A549 (cell line): ENCODE measurements at regions not wholly inside any gene's neighbourhood (a gene's known extent, or its start where the extent isn't known, plus 50 kb on each side); places are given as distances from the start of the nearest gene placed in this dataset.

Experiments
- ATAC-seq, 2 experiments: fragments of 200-7000 bp in 1 of 2; fragments of >200 bp in 1 of 2; cut with Nextera tagmentation in 1 of 2; cut with Tn5 transposase in 1 of 2; 3 replicates each; pipeline versions ENCODE4 v1.8.0 to v1.9.1; 2018 to 2020; ENCODE audit warnings: mild to moderate bottlenecking in 1 of 2, moderate library complexity in 1 of 2
- CTCF ChIA-PET: fragments of 300-600 bp; sonication (Branson Sonifier 250); formaldehyde crosslinking; extraction: SDS; loops from one replicate; lab custom pipeline; 2021; ENCODE audit warnings: antibody characterized with exemption, inconsistent platforms; lab: Yijun Ruan, JAX
- POLR2A ChIA-PET: fragments of 350-600 bp; formaldehyde crosslinking; extraction: SDS; loops from one replicate; lab custom pipeline; 2021; ENCODE audit warnings: antibody characterized with exemption, inconsistent platforms; lab: Yijun Ruan, JAX
- DNase-seq, 2 experiments: peaks; one replicate each; pipeline versions ENCODE4 v3.0.0 to v3.0.0-alpha.2; 2011 to 2016; ENCODE audit warnings: low read depth in 1 of 2, low spot score in 1 of 2
- FAIRE-seq: peaks from 2 replicates; lab custom pipeline; 2011; peaks lifted over from hg19 to GRCh38; lab: Jason Lieb, UNC
- H3K27ac ChIP-seq, 2 experiments: fragments of >200 bp; sonication (Bioruptor Twin); formaldehyde crosslinking; 3 replicates each; pipeline ENCODE4 v1.5.1; 2016 to 2017
- H3K4me1 ChIP-seq: fragments of >200 bp; sonication (Bioruptor Twin); formaldehyde crosslinking; 3 replicates; pipeline ENCODE4 v1.6.1; 2016
- H3K4me2 ChIP-seq: fragments of >200 bp; sonication (Bioruptor Twin); formaldehyde crosslinking; 3 replicates; pipeline ENCODE4 v1.6.1; 2016
- H3K4me3 ChIP-seq: fragments of >200 bp; sonication (Bioruptor Twin); formaldehyde crosslinking; 3 replicates; pipeline ENCODE4 v1.5.1; 2016
- H3K9me3 ChIP-seq: fragments of >200 bp; sonication (Bioruptor Twin); formaldehyde crosslinking; 3 replicates; pipeline ENCODE4 v1.6.1; 2016
- BHLHE40 ChIP-seq: IDR thresholded peaks from 2 replicates; pipeline ENCODE4 v1.6.1; 2012; ENCODE audit warnings: low read depth, low read length, inconsistent platforms
- CHD4 ChIP-seq: fragments of 200-600 bp; sonication (generic); IDR thresholded peaks from 2 replicates; pipeline ENCODE4 v1.6.1; 2016; ENCODE audit warnings: antibody characterized with exemption, mild to moderate bottlenecking, borderline replicate concordance
- EP300 ChIP-seq, 2 experiments: fragments of >200 bp; sonication (Bioruptor Twin); formaldehyde crosslinking; IDR thresholded peaks; 2 replicates in 1 of 2; 3 replicates in 1 of 2; pipeline ENCODE4 v1.6.1; 2016 to 2017
- GATA3 ChIP-seq: IDR thresholded peaks from 2 replicates; pipeline ENCODE4 v1.6.1; 2012; ENCODE audit warnings: borderline replicate concordance
- HDAC2 ChIP-seq: fragments of 200-600 bp; sonication (generic); IDR thresholded peaks from 2 replicates; pipeline ENCODE4 v1.6.1; 2016
- HOXB13 ChIP-seq: fragments of 250-450 bp; sonication (Bioruptor Pico); IDR thresholded peaks from 2 replicates; pipeline ENCODE4 v1.5.0; 2020; ENCODE audit warnings: low read depth, mild to moderate bottlenecking, moderate library complexity
- HOXB5 ChIP-seq: fragments of 250-450 bp; sonication (Bioruptor Pico); IDR thresholded peaks from 2 replicates; pipeline ENCODE4 v1.5.0; 2020; ENCODE audit warnings: mild to moderate bottlenecking, moderate library complexity
- JUNB ChIP-seq: fragments of >200 bp; sonication (Bioruptor Twin); formaldehyde crosslinking; IDR thresholded peaks from 2 replicates; pipeline ENCODE4 v1.6.1; 2016
- KDM5A ChIP-seq: fragments of 200-600 bp; sonication (generic); IDR thresholded peaks from 2 replicates; pipeline ENCODE4 v1.6.1; 2016; ENCODE audit warnings: antibody characterized with exemption, mild to moderate bottlenecking
- MAZ ChIP-seq: fragments of 150-350 bp; IDR thresholded peaks from 2 replicates; pipeline ENCODE4 v1.6.1; 2014; ENCODE audit warnings: antibody characterized with exemption, low read depth, low read length, borderline replicate concordance
- MYC ChIP-seq: IDR thresholded peaks from 2 replicates; pipeline ENCODE4 v1.6.1; 2012; ENCODE audit warnings: mild to moderate bottlenecking, inconsistent platforms, low read length, improper control_type of control experiment, borderline replicate concordance
- NFE2L2 ChIP-seq: fragments of 150-350 bp; conservative IDR thresholded peaks from 2 replicates; pipeline ENCODE4 v1.6.1; 2014; ENCODE audit warnings: low read length
- NPAS2 ChIP-seq: fragments of 250-450 bp; sonication (Bioruptor Pico); IDR thresholded peaks from 2 replicates; pipeline ENCODE4 v1.8.0; 2022; ENCODE audit warnings: mild to moderate bottlenecking, moderate library complexity, borderline replicate concordance
- NR3C1 ChIP-seq: fragments of >200 bp; sonication (Bioruptor Twin); formaldehyde crosslinking; IDR thresholded peaks from 3 replicates; pipeline ENCODE4 v1.6.1; 2017
- PHF8 ChIP-seq: fragments of 200-600 bp; sonication (generic); IDR thresholded peaks from 2 replicates; pipeline ENCODE4 v1.6.1; 2016; ENCODE audit warnings: low read depth, mild to moderate bottlenecking, antibody characterized with exemption, moderate library complexity, borderline replicate concordance
- POLR2A ChIP-seq: IDR thresholded peaks from 2 replicates; pipeline ENCODE4 v1.6.1; 2012; ENCODE audit warnings: mild to moderate bottlenecking, low read length
- POLR2AphosphoS2 ChIP-seq: conservative IDR thresholded peaks from 2 replicates; pipeline ENCODE4 v1.6.1; 2012; ENCODE audit warnings: low read length, improper control_type of control experiment, inconsistent platforms
- RAD21 ChIP-seq, 2 experiments: fragments of >200 bp in 1 of 2; sonication (Bioruptor Twin) in 1 of 2; formaldehyde crosslinking in 1 of 2; IDR thresholded peaks in 1 of 2; conservative IDR thresholded peaks in 1 of 2; 2 replicates in 1 of 2; 3 replicates in 1 of 2; pipeline ENCODE4 v1.6.1; 2012 to 2018; ENCODE audit warnings: inconsistent platforms in 1 of 2
- RCOR1 ChIP-seq: fragments of 150-350 bp; IDR thresholded peaks from 2 replicates; pipeline ENCODE4 v1.6.1; 2014; ENCODE audit warnings: antibody characterized with exemption, low read length, low read depth
- RFX5 ChIP-seq: fragments of 450-650 bp; IDR thresholded peaks from 2 replicates; pipeline ENCODE4 v1.7.1; 2014; ENCODE audit warnings: antibody characterized with exemption, mild to moderate bottlenecking, moderate library complexity
- SMC3 ChIP-seq: fragments of >200 bp; sonication (Bioruptor Twin); formaldehyde crosslinking; IDR thresholded peaks from 3 replicates; pipeline ENCODE4 v1.6.1; 2018; ENCODE audit warnings: inconsistent platforms
- TFCP2L1 ChIP-seq: fragments of 250-450 bp; sonication (Bioruptor Pico); IDR thresholded peaks from 2 replicates; pipeline ENCODE4 v1.5.0; 2021; ENCODE audit warnings: mild to moderate bottlenecking
- TP53 ChIP-seq: fragments of 250-450 bp; sonication (Bioruptor Pico); IDR thresholded peaks from 2 replicates; pipeline ENCODE4 v1.5.0; 2021; ENCODE audit warnings: mild to moderate bottlenecking, moderate library complexity
- ZC3H11A ChIP-seq: fragments of 450-650 bp; IDR thresholded peaks from 2 replicates; pipeline ENCODE4 v1.6.1; 2014; ENCODE audit warnings: antibody characterized with exemption, mild to moderate bottlenecking
- ZFP36 ChIP-seq: fragments of 450-650 bp; IDR thresholded peaks from 2 replicates; pipeline ENCODE4 v1.6.1; 2014; ENCODE audit warnings: borderline replicate concordance; ENCODE audit not compliant: partially characterized antibody
- WGBS: methylation state at CpG from one replicate; pipeline ENCODE4 v1.1.6; 2017; ENCODE audit errors: missing lambda C conversion rate; 5-methylcytosine and 5-hydroxymethylcytosine counted together
- TF ChIP-seq, protein P1 (sequence below): IDR thresholded peaks from 2 replicates; pipeline ENCODE4 v1.6.1; 2012; ENCODE audit warnings: low read depth, borderline replicate concordance
- TF ChIP-seq, protein P2 (sequence below): fragments of >200 bp; sonication (Bioruptor Twin); formaldehyde crosslinking; IDR thresholded peaks from 3 replicates; pipeline ENCODE4 v1.6.1; 2016
- TF ChIP-seq, protein P3 (sequence below): fragments of 150-350 bp; IDR thresholded peaks from 2 replicates; pipeline ENCODE4 v1.6.1; 2014; ENCODE audit warnings: low read depth, mild to moderate bottlenecking, low read length

DNA sequence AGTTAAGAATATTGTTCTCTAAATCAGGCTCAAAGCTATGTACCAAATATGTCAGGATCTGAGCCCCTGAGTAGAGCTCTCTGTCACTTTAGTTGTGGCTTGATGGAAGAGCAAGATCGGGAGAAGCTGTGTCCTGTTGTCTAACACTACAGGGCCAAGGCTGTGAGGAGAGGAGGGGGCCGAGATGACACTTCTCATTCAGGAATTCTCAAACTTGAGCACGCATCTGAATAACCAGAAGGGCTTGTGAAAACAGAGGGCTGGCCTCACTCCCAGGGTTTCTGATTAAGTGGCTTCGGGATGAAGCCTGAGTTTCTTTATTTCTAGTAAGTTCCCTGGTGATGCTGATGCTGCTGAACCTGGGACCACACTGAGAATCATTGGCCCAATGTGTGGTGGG lies 209.2 kb upstream of the DAB1 start:
- POLR2A ChIA-PET = no interaction called here
- FAIRE-seq (no peak), DNase-seq (no peak), ATAC-seq (no peak)
- no peaks in the 10 kb centered on the region for H3K9me3 ChIP-seq
- 0% methylated on average over 3 of the region's 4 CpGs for WGBS
- TF ChIP-seq POLR2AphosphoS2 = no peak
- TF ChIP-seq, protein P1, sequence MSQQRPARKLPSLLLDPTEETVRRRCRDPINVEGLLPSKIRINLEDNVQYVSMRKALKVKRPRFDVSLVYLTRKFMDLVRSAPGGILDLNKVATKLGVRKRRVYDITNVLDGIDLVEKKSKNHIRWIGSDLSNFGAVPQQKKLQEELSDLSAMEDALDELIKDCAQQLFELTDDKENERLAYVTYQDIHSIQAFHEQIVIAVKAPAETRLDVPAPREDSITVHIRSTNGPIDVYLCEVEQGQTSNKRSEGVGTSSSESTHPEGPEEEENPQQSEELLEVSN = no peak
- TF ChIP-seq TFCP2L1 (CRISPR knock-in tag) = no peak
- no peak for TF ChIP-seq SMC3
- TF ChIP-seq MAZ = no peak
- TF ChIP-seq NFE2L2 = no peak
- TF ChIP-seq CHD4 = no peak
- TF ChIP-seq GATA3 = no peak
- no peak for TF ChIP-seq MYC
- no peak for TF ChIP-seq KDM5A
- no peak for TF ChIP-seq EP300 (IDR thresholded peaks at IDR 0.05)
- TF ChIP-seq JUNB = no peak
- TF ChIP-seq POLR2A = no peak
- TF ChIP-seq, protein P2, sequence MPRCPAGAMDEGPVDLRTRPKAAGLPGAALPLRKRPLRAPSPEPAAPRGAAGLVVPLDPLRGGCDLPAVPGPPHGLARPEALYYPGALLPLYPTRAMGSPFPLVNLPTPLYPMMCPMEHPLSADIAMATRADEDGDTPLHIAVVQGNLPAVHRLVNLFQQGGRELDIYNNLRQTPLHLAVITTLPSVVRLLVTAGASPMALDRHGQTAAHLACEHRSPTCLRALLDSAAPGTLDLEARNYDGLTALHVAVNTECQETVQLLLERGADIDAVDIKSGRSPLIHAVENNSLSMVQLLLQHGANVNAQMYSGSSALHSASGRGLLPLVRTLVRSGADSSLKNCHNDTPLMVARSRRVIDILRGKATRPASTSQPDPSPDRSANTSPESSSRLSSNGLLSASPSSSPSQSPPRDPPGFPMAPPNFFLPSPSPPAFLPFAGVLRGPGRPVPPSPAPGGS = no peak
- no peak for TF ChIP-seq RCOR1
- no peak for TF ChIP-seq RFX5
- H3K4me2 ChIP-seq = no peak overlapping the region
- no peak overlapping the region for H3K27ac ChIP-seq
- no peaks in the 10 kb centered on the region for H3K4me1 ChIP-seq
- CTCF ChIA-PET = no interaction called here
- H3K4me3 ChIP-seq = no peak overlapping the region

DNA sequence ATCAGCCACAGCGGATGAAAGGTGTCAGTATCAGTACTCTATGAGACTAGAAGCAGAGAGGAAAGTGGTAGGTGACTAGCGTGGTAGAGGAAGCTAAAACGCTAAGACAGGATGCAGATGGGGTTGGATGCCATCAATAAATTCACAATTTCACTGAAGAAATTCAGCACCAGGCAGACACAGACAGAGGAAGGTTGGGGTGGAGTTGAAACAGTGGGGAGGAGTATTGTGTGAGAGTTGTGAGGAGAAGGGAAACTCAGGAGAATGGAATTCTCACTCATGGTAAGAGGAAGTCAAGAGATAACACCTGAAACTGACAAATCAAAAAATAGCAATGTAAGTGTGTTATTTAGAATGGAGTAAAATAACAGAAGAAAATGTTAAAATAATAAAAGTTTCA lies 208.5 kb upstream of the DAB1 start:
- no peaks in the 10 kb centered on the region for H3K4me1 ChIP-seq
- H3K27ac ChIP-seq = no peak overlapping the region
- DNase-seq (no peak), ATAC-seq (no peak), FAIRE-seq (no peak)
- TF ChIP-seq ZC3H11A (no peak), NPAS2 (no peak), HDAC2 (no peak), PHF8 (no peak), HOXB5 (CRISPR knock-in tag) (no peak), NR3C1 (no peak), TP53 (CRISPR knock-in tag) (no peak), GATA3 (no peak), HOXB13 (CRISPR knock-in tag) (no peak), SMC3 (no peak), BHLHE40 (no peak), RAD21 (conservative IDR thresholded peaks at IDR 0.05 in 1 of 2, IDR thresholded peaks at IDR 0.05 in 1 of 2) (no peak), CHD4 (no peak), ZFP36 (no peak)
- TF ChIP-seq, protein P3, sequence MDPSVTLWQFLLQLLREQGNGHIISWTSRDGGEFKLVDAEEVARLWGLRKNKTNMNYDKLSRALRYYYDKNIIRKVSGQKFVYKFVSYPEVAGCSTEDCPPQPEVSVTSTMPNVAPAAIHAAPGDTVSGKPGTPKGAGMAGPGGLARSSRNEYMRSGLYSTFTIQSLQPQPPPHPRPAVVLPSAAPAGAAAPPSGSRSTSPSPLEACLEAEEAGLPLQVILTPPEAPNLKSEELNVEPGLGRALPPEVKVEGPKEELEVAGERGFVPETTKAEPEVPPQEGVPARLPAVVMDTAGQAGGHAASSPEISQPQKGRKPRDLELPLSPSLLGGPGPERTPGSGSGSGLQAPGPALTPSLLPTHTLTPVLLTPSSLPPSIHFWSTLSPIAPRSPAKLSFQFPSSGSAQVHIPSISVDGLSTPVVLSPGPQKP = no peak
- no peak overlapping the region for H3K4me2 ChIP-seq
- CTCF ChIA-PET = no interaction called here
- POLR2A ChIA-PET = no interaction called here
- WGBS = 0% methylated on average over 3 of the region's 3 CpGs
- H3K9me3 ChIP-seq = no peaks in the 10 kb centered on the region
- no peak overlapping the region for H3K4me3 ChIP-seq
